T47D (cell line): ENCODE measurements at regions not wholly inside any gene's neighbourhood (a gene's known extent, or its start where the extent isn't known, plus 50 kb on each side); places are given as distances from the start of the nearest gene placed in this dataset.
"Not testable (repeated sequence)": the region's sequence is repeated elsewhere in the genome, so short reads cannot be mapped to it uniquely, and the experiment has no call there.

Experiments
- DNase-seq, 2 experiments: peaks; one replicate each; pipeline versions ENCODE4 v3.0.0 to v3.0.0-alpha.2; 2011 to 2012; ENCODE audit warnings: low read depth in 1 of 2, low spot score in 1 of 2
- JUND ChIP-seq: IDR thresholded peaks from 2 replicates; pipeline ENCODE4 v1.6.1; 2012; ENCODE audit warnings: low read depth
- in situ Hi-C: cut with HindIII; loops from 2 replicates; pipeline ENCODE4 v1.10.0; 2016; ENCODE audit warnings: low sequenced_read_pairs, low pct_unique_long_range_greater_than_20kb

- no peak for TF ChIP-seq JUND
- no peak for DNase-seq
- in situ Hi-C loops: no loop called here
Observed at GRCh38 chr12:113546916-113547863, 75.5 kb upstream of the LHX5 start.

DNA sequence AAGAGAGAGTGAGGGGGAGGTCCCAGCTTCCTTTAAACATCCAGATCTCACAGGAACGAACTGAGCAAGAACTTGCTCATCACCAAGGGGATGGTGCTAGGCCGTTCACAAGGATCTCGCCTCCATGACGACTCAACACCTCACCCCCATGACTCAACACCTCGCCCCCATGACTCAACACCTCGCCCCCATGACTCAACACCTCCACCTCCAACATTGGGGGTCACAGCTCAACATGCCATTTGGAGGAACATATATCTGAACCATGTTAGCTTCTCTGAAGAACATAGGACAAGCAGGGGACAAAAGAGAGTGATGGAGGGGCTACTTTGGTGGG lies 66.0 kb upstream of the LHX5 start:
- DNase-seq: no peak
- no peak for TF ChIP-seq JUND
- in situ Hi-C loops: no loop called here

DNA sequence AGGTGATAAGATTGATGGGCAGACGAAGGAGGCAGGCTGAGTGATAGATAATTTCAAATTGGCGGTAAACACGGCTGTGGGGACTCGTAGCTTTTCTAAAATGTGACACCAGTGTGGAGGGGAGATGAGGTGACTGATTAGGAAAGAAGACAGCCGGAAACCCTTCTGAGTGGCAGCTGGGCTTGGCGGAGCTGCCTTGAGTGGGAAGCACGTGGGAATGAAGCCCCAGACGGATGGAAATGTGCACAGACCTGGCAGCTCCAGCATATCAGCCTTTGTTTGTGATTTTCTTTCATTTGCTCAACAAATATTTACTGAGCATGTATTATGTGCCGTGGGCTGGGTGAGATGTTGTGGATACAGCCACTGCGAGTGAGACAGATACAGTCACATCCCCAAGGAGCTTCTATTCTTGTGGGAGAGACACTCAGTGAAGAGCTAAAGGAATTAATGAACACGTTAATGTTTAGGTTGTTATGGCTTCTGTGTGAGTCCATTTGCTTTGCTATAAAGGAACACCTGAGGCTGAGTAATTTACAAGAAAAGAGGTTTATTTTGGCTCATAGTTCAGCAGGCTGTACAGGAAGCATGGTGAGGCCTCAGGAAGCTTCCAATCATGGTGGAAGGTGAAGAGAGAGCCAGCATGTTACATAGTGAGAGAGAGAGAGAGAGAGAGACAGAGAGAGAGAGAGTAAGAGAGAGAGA lies 65.5 kb upstream of the LHX5 start:
- TF ChIP-seq JUND: no peak
- in situ Hi-C loops: no loop called here
- DNase-seq: peak in 1 of 2 experiments; percentile 12

DNA sequence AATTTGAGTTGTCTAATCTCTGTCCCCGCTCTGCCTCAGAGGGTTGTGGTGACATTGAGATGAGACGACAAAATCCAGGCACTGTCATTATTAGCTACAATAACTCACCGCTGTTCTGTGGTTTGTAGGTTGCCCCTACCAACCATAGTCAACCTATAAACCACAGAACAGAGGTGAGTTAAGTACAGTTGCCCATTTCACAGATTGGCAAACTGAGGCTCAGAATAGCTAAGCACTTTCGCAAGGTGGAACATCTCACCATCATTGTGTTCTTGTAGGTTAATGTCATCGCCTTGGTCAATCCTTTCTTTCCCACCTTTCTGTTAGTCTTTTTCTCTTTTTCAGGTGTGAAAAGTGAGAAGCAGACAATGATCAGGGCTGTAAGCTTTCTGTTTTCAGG lies 63.4 kb upstream of the LHX5 start:
- TF ChIP-seq JUND: no peak
- no peak for DNase-seq
- in situ Hi-C loops: no loop called here

DNA sequence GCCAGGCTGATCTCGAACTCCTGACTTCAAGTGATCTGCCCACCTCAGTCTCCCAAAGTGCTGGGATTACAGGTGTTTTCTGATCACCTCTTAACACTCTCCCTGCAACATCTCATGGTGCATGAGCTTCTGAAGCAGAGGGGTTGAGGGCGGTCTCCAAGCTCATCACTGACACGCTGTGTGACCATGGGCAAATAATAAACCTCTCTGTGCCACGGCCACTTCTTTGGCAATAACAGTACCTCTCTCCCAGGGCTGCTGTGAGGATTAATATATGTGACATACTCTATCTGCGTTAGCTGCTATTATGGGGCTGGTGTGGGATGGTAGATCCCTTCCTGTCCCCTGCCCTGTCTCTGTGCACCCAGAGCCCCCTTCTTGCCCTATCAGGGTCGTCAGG lies 62.9 kb upstream of the LHX5 start:
- in situ Hi-C loops: no loop called here
- no peak for DNase-seq
- no peak for TF ChIP-seq JUND

DNA sequence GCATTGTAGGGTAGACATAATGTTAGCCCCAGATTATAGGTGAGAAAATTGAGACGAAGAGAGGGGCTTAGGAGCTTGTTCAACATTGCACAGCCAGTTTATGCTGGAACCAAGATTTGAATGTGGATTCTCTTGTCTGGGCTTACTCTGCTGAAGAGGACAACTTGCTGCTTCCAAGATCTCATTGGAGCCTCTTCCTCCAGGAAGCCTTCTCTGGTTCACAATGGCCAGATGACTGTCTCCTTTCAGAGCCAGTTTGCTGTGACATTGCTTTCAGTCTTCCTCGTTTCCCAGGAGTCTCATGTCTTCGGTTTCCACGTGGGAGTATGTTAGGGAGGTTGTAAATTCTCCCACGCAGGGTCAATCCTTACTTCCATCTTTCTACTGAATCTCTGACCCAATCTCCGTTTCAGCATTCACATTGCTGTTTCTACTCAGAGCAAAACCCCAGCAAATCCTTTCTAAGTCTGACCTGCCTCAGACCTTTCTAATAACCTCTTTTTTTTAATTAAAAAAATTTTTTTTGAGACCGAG lies 62.2 kb upstream of the LHX5 start:
- DNase-seq: no peak
- TF ChIP-seq JUND: no peak
- in situ Hi-C loops: no loop called here

GRCh38 chr12:113532292-113532691 lies 60.6 kb upstream of the LHX5 start:
- in situ Hi-C loops: no loop called here
- no peak for TF ChIP-seq JUND
- DNase-seq: no peak

- in situ Hi-C loops, DNase-seq: not testable (repeated sequence)
Observed at GRCh38 chr12:113531073-113531472, 59.4 kb upstream of the LHX5 start.

GRCh38 chr12:113528606-113529293 lies 57.1 kb upstream of the LHX5 start:
- no peak for TF ChIP-seq JUND
- in situ Hi-C loops: no loop called here
- peak in 1 of 2 experiments; percentile 24 for DNase-seq

- DNase-seq: no peak
- TF ChIP-seq JUND: no peak
- in situ Hi-C loops: no loop called here
Observed at GRCh38 chr12:113525066-113525465, 53.4 kb upstream of the LHX5 start.

- TF ChIP-seq JUND: no peak
- in situ Hi-C loops: no loop called here
- DNase-seq: no peak
Observed at GRCh38 chr12:113524495-113524894, 52.8 kb upstream of the LHX5 start.

- DNase-seq: no peak
- in situ Hi-C loops: no loop called here
- no peak for TF ChIP-seq JUND
Observed at GRCh38 chr12:113521708-113522107, 50.0 kb upstream of the LHX5 start.
